DOHH2 (cell line): ENCODE measurements at regions not wholly inside any gene's neighbourhood (a gene's known extent, or its start where the extent isn't known, plus 50 kb on each side); places are given as distances from the start of the nearest gene placed in this dataset.

Experiments used
- CTCF ChIP-seq: fragments of 200-600 bp; sonication (generic); IDR thresholded peaks from one replicate; pipeline ENCODE4 v1.5.1; 2014; ENCODE audit warnings: antibody characterized with exemption, mild to moderate bottlenecking, low read depth, low read length; ENCODE audit not compliant: poor library complexity, severe bottlenecking
- EZH2phosphoT487 ChIP-seq: fragments of 200-600 bp; sonication (generic); IDR thresholded peaks from 2 replicates; pipeline ENCODE4 v1.6.1; 2017; ENCODE audit warnings: borderline replicate concordance, mild to moderate bottlenecking, antibody characterized with exemption, low read length, moderate library complexity, mixed read lengths

- TF ChIP-seq CTCF (no peak), EZH2phosphoT487 (no peak)
Measured at GRCh38 chr5:105947461-105947860, 1723.3 kb downstream of the EFNA5 start.
